GM10248 (cell line): ENCODE measurements at regions not wholly inside any gene's neighbourhood (a gene's known extent, or its start where the extent isn't known, plus 50 kb on each side); places are given as distances from the start of the nearest gene placed in this dataset.

Source experiments
- CTCF ChIA-PET: fragments of 300-600 bp; sonication (Branson Sonifier 250); formaldehyde crosslinking; extraction: SDS; loops from one replicate; lab custom pipeline; 2021; ENCODE audit warnings: antibody characterized with exemption; lab: Yijun Ruan, JAX
- POLR2A ChIA-PET: fragments of 350-650 bp; sonication (Branson Sonifier 250); formaldehyde crosslinking; extraction: SDS; loops from one replicate; lab custom pipeline; 2020; ENCODE audit warnings: antibody characterized with exemption; lab: Yijun Ruan, JAX
- DNase-seq: peaks from one replicate; pipeline ENCODE4 v3.0.0; 2012; ENCODE audit errors: extremely low spot score
- CTCF ChIP-seq: IDR thresholded peaks from 2 replicates; pipeline ENCODE4 v1.5.1; 2012; ENCODE audit warnings: mild to moderate bottlenecking, low read depth; ENCODE audit errors: extremely low read depth, missing control alignments, control extremely low read depth

GRCh38 chr10:130466271-130466997 lies 330.2 kb downstream of the GLRX3 start:
- no peak for TF ChIP-seq CTCF
- POLR2A ChIA-PET, result no interaction called here
- DNase-seq, result no peak
- CTCF ChIA-PET, result no interaction called here

- ChIA-PET POLR2A (no interaction called here), CTCF (no interaction called here)
- no peak for TF ChIP-seq CTCF
- DNase-seq, result no peak
Measured at GRCh38 chr10:130470286-130470685, 334.1 kb downstream of the GLRX3 start.

- CTCF ChIA-PET, result no interaction called here
- TF ChIP-seq CTCF, result no peak
- POLR2A ChIA-PET, result no interaction called here
- DNase-seq, result no peak
Measured at GRCh38 chr10:130470973-130471372, 334.8 kb downstream of the GLRX3 start.

- CTCF ChIA-PET, result no interaction called here
- no peak for TF ChIP-seq CTCF
- no peak for DNase-seq
- POLR2A ChIA-PET, result no interaction called here
Measured at GRCh38 chr10:130471486-130471885, 335.3 kb downstream of the GLRX3 start.

GRCh38 chr10:130472236-130472635 lies 336.0 kb downstream of the GLRX3 start:
- CTCF ChIA-PET, result no interaction called here
- TF ChIP-seq CTCF, result no peak
- no peak for DNase-seq
- POLR2A ChIA-PET, result no interaction called here

- CTCF ChIA-PET, result no interaction called here
- TF ChIP-seq CTCF, result no peak
- no peak for DNase-seq
- POLR2A ChIA-PET, result no interaction called here
Measured at GRCh38 chr10:130474591-130474990, 338.4 kb downstream of the GLRX3 start.
